HG03575 (cell line): ENCODE measurements at regions not wholly inside any gene's neighbourhood (a gene's known extent, or its start where the extent isn't known, plus 50 kb on each side); places are given as distances from the start of the nearest gene placed in this dataset.
"Not testable (repeated sequence)": the region's sequence is repeated elsewhere in the genome, so short reads cannot be mapped to it uniquely, and the experiment has no call there.

Source experiments
- ATAC-seq: cut with Tn5 transposase; IDR thresholded peaks from one replicate; pipeline ENCODE4 v1.9.1; 2021; ENCODE audit not compliant: unreplicated experiment, insufficient number of reproducible peaks, low FRiP score; ENCODE audit errors: extremely low read depth

- ATAC-seq = no peak
These were observed 376.3 kb downstream of the AMY1C start for GRCh38 chr1:104125970-104126369.

GRCh38 chr1:104132382-104132973 is 382.8 kb downstream of the AMY1C start:
- peak; percentile 74 for ATAC-seq

- ATAC-seq = not testable (repeated sequence)
These were observed 385.3 kb downstream of the AMY1C start for GRCh38 chr1:104135036-104135435.

- ATAC-seq = no peak
These were observed 386.9 kb downstream of the AMY1C start for GRCh38 chr1:104136621-104137020.

GRCh38 chr1:104156738-104157137 is 407.0 kb downstream of the AMY1C start:
- ATAC-seq = no peak

GRCh38 chr1:104163912-104164476 is 414.3 kb downstream of the AMY1C start:
- ATAC-seq = no peak

GRCh38 chr1:104172243-104172681 is 422.6 kb downstream of the AMY1C start:
- no peak for ATAC-seq

- no peak for ATAC-seq
These were observed 432.6 kb downstream of the AMY1C start for GRCh38 chr1:104182251-104182650.

GRCh38 chr1:104189207-104189606 is 439.5 kb downstream of the AMY1C start:
- no peak for ATAC-seq

GRCh38 chr1:104190821-104191220 is 441.1 kb downstream of the AMY1C start:
- no peak for ATAC-seq

GRCh38 chr1:104195395-104195794 is 445.7 kb downstream of the AMY1C start:
- no peak for ATAC-seq

- ATAC-seq = no peak
These were observed 446.4 kb downstream of the AMY1C start for GRCh38 chr1:104196136-104196535.

- ATAC-seq = no peak
These were observed 447.8 kb downstream of the AMY1C start for GRCh38 chr1:104197516-104197915.

- ATAC-seq = no peak
These were observed 462.5 kb downstream of the AMY1C start for GRCh38 chr1:104212239-104212638.

- not testable (repeated sequence) for ATAC-seq
These were observed 467.8 kb downstream of the AMY1C start for GRCh38 chr1:104217395-104217986.

GRCh38 chr1:104229860-104230259 is 480.2 kb downstream of the AMY1C start:
- ATAC-seq = no peak

- no peak for ATAC-seq
These were observed 482.0 kb downstream of the AMY1C start for GRCh38 chr1:104231676-104232075.

GRCh38 chr1:104235141-104235540 is 485.4 kb downstream of the AMY1C start:
- no peak for ATAC-seq

GRCh38 chr1:104238991-104239390 is 489.3 kb downstream of the AMY1C start:
- ATAC-seq = no peak

- no peak for ATAC-seq
These were observed 498.7 kb downstream of the AMY1C start for GRCh38 chr1:104248385-104248784.

- no peak for ATAC-seq
These were observed 509.8 kb downstream of the AMY1C start for GRCh38 chr1:104259481-104259880.
